Islet precursor cell (in vitro differentiated cells): ENCODE measurements at regions not wholly inside any gene's neighbourhood (a gene's known extent, or its start where the extent isn't known, plus 50 kb on each side); places are given as distances from the start of the nearest gene placed in this dataset.
A peak's percentile ranks its signal among the peaks of the same experiment; 100 is the strongest.

ENCODE experiments used
- DNase-seq: peaks from one replicate; pipeline ENCODE4 v3.0.0-alpha.2; 2018

GRCh38 chr11:80898910-80899309 lies 1458.1 kb upstream of the TENM4 start:
- no peak for DNase-seq

- DNase-seq, result no peak
Observed at GRCh38 chr11:80886684-80887083, 1445.9 kb upstream of the TENM4 start.

GRCh38 chr11:80873310-80873999 lies 1432.6 kb upstream of the TENM4 start:
- no peak for DNase-seq

GRCh38 chr11:80872116-80872728 lies 1431.4 kb upstream of the TENM4 start:
- no peak for DNase-seq

- DNase-seq, result no peak
Observed at GRCh38 chr11:80868831-80869230, 1428.0 kb upstream of the TENM4 start.

GRCh38 chr11:80862011-80862410 lies 1421.2 kb upstream of the TENM4 start:
- DNase-seq, result peak; percentile 47

- no peak for DNase-seq
Observed at GRCh38 chr11:80861193-80861592, 1420.4 kb upstream of the TENM4 start.

GRCh38 chr11:80860632-80861031 lies 1419.8 kb upstream of the TENM4 start:
- no peak for DNase-seq

GRCh38 chr11:80856066-80856465 lies 1415.2 kb upstream of the TENM4 start:
- no peak for DNase-seq

- no peak for DNase-seq
Observed at GRCh38 chr11:80855426-80855825, 1414.6 kb upstream of the TENM4 start.

- DNase-seq, result no peak
Observed at GRCh38 chr11:80849253-80849652, 1408.4 kb upstream of the TENM4 start.

- no peak for DNase-seq
Observed at GRCh38 chr11:80846979-80847378, 1406.1 kb upstream of the TENM4 start.

GRCh38 chr11:80846442-80846841 lies 1405.6 kb upstream of the TENM4 start:
- DNase-seq, result no peak

- DNase-seq, result no peak
Observed at GRCh38 chr11:80844110-80844819, 1403.4 kb upstream of the TENM4 start.

- no peak for DNase-seq
Observed at GRCh38 chr11:80843266-80843974, 1402.6 kb upstream of the TENM4 start.

GRCh38 chr11:80842246-80842645 lies 1401.4 kb upstream of the TENM4 start:
- DNase-seq, result no peak

- no peak for DNase-seq
Observed at GRCh38 chr11:80841675-80842074, 1400.8 kb upstream of the TENM4 start.

- no peak for DNase-seq
Observed at GRCh38 chr11:80838153-80838552, 1397.3 kb upstream of the TENM4 start.

- DNase-seq, result no peak
Observed at GRCh38 chr11:80837051-80837450, 1396.2 kb upstream of the TENM4 start.

GRCh38 chr11:80831374-80831773 lies 1390.5 kb upstream of the TENM4 start:
- DNase-seq, result no peak

- no peak for DNase-seq
Observed at GRCh38 chr11:80827781-80828180, 1387.0 kb upstream of the TENM4 start.

GRCh38 chr11:80826808-80827207 lies 1386.0 kb upstream of the TENM4 start:
- no peak for DNase-seq

GRCh38 chr11:80822308-80822707 lies 1381.5 kb upstream of the TENM4 start:
- no peak for DNase-seq

GRCh38 chr11:80819271-80819670 lies 1378.4 kb upstream of the TENM4 start:
- DNase-seq, result no peak
